ENCODE measurements at regions not wholly inside any gene's neighbourhood (a gene's known extent, or its start where the extent isn't known, plus 50 kb on each side); places are given as distances from the start of the nearest gene placed in this dataset.

GRCh38 chr16:61313931-61314330, 722.3 kb downstream of the CDH8 start:
- no peak overlapping the region for H3K4me3 ChIP-seq (replicated peaks in 1 of 3; ENCODE audit: insufficient read depth in 1 of 3, low read depth in 2 of 3, low read length in 3 of 3)
- BruUV-seq (replicated peaks), result no TSS peak
- DNase-seq (ENCODE audit: low spot score) (no peak), FAIRE-seq (no peak), ATAC-seq (no peak)
- H3K9ac ChIP-seq (ENCODE audit: insufficient read depth, low read depth, low read length), result no peak overlapping the region
- no peaks in the 10 kb centered on the region for H3K79me2 ChIP-seq (ENCODE audit: insufficient read depth, low read length)
- 8% methylated on average over 2 of the region's 2 CpGs for WGBS (ENCODE audit: low lambda C conversion rate)
- no peak overlapping the region for H3K4me2 ChIP-seq (ENCODE audit: low read depth, low read length)
- ChIA-PET POLR2A (no interaction called here), CTCF (ENCODE audit: low intra/inter-chr PET ratio, low total read pairs) (no interaction called here)
- peaks cover 24% of the 10 kb centered on the region; the same call in 1 of the 2 replicates for H3K9me3 ChIP-seq (ENCODE audit: low read length)
- intact Hi-C loops (cut with micrococcal nuclease; ENCODE audit: unreplicated experiment) (no loop called here), in situ Hi-C loops (cut with HindIII; ENCODE audit: extremely low pct_ligation_motif_present, low pct_unique_long_range_greater_than_20kb) (no loop called here)
- H3K27me3 ChIP-seq (ENCODE audit: control insufficient read depth in 1 of 2, insufficient read depth in 2 of 2, low read length in 2 of 2), result no peaks in the 10 kb centered on the region
- no peaks in the 10 kb centered on the region for H3K36me3 ChIP-seq (replicated peaks in 1 of 2; ENCODE audit: control insufficient read depth in 1 of 2, insufficient read depth in 2 of 2, low read length in 2 of 2)
- H3K4me1 ChIP-seq (ENCODE audit: insufficient read depth, low read length), result no peaks in the 10 kb centered on the region
- no peak overlapping the region for H2AFZ ChIP-seq (ENCODE audit: low read length)
- TF ChIP-seq TGIF2 (CRISPR knock-in tag; IDR thresholded peaks at IDR 0.05) (no peak), MYPOP (CRISPR knock-in tag; IDR thresholded peaks at IDR 0.05) (no peak), ISL2 (CRISPR knock-in tag; IDR thresholded peaks at IDR 0.05) (no peak), ZNF7 (CRISPR knock-in tag; IDR thresholded peaks at IDR 0.05) (no peak), ZNF251 (CRISPR knock-in tag; IDR thresholded peaks at IDR 0.05) (no peak), ZNF382 (CRISPR knock-in tag; IDR thresholded peaks at IDR 0.05; ENCODE audit: borderline replicate concordance) (no peak), ZNF652 (CRISPR knock-in tag; IDR thresholded peaks at IDR 0.05; ENCODE audit: borderline replicate concordance, low read depth) (no peak), ZNF160 (CRISPR knock-in tag; IDR thresholded peaks at IDR 0.05) (no peak), BRF2 (CRISPR knock-in tag; IDR thresholded peaks at IDR 0.05) (no peak), ZNF343 (CRISPR knock-in tag; IDR thresholded peaks at IDR 0.05) (no peak)
- H4K20me1 ChIP-seq (ENCODE audit: insufficient read depth, low read length), result no peaks in the 10 kb centered on the region
- no peak overlapping the region for H3K27ac ChIP-seq (ENCODE audit: extremely low read length, insufficient read depth, low read length)

All from HepG2 (cell line).